ENCODE measurements at regions not wholly inside any gene's neighbourhood (a gene's known extent, or its start where the extent isn't known, plus 50 kb on each side); places are given as distances from the start of the nearest gene placed in this dataset.

GRCh38 chr2:198973181-198973580 lies 484.6 kb downstream of the SATB2 start:
- Mint-ChIP-seq H3K27me3 (no peaks in the 10 kb centered on the region), H3K27ac (no peak overlapping the region), H3K9me3 (peaks cover 4% of the 10 kb centered on the region), H3K36me3 (no peaks in the 10 kb centered on the region), H3K4me3 (no peak overlapping the region), H3K4me1 (no peaks in the 10 kb centered on the region)
- POLR2A ChIA-PET: no interaction called here
- ATAC-seq (ENCODE audit: low read depth) (no peak), DNase-seq (no peak)

- POLR2A ChIA-PET: no interaction called here
- Mint-ChIP-seq H3K4me3 (no peak overlapping the region), H3K27ac (no peak overlapping the region), H3K36me3 (no peaks in the 10 kb centered on the region), H3K9me3 (no peaks in the 10 kb centered on the region), H3K4me1 (no peaks in the 10 kb centered on the region), H3K27me3 (no peaks in the 10 kb centered on the region)
- DNase-seq: no peak
- ATAC-seq (ENCODE audit: low read depth): no peak
These were observed 489.2 kb downstream of the SATB2 start for GRCh38 chr2:198968545-198968944.

GRCh38 chr2:198966269-198966668 lies 491.5 kb downstream of the SATB2 start:
- H3K4me3 Mint-ChIP-seq: no peak overlapping the region
- H3K27me3 Mint-ChIP-seq: no peaks in the 10 kb centered on the region
- DNase-seq (no peak), ATAC-seq (ENCODE audit: low read depth) (no peak)
- H3K4me1 Mint-ChIP-seq: no peaks in the 10 kb centered on the region
- POLR2A ChIA-PET: no interaction called here
- no peaks in the 10 kb centered on the region for H3K36me3 Mint-ChIP-seq
- H3K27ac Mint-ChIP-seq: no peak overlapping the region
- H3K9me3 Mint-ChIP-seq: no peaks in the 10 kb centered on the region

GRCh38 chr2:198961547-198961946 lies 496.2 kb downstream of the SATB2 start:
- DNase-seq: no peak
- no peak for ATAC-seq (ENCODE audit: low read depth)
- Mint-ChIP-seq H3K27ac (no peak overlapping the region), H3K9me3 (no peaks in the 10 kb centered on the region), H3K4me1 (no peaks in the 10 kb centered on the region), H3K27me3 (no peaks in the 10 kb centered on the region), H3K4me3 (no peak overlapping the region), H3K36me3 (no peaks in the 10 kb centered on the region)
- POLR2A ChIA-PET: no interaction called here

- POLR2A ChIA-PET: no interaction called here
- no peaks in the 10 kb centered on the region for H3K27me3 Mint-ChIP-seq
- no peak overlapping the region for H3K4me3 Mint-ChIP-seq
- DNase-seq (no peak), ATAC-seq (ENCODE audit: low read depth) (no peak)
- no peak overlapping the region for H3K27ac Mint-ChIP-seq
- H3K36me3 Mint-ChIP-seq: no peaks in the 10 kb centered on the region
- H3K4me1 Mint-ChIP-seq: no peaks in the 10 kb centered on the region
- no peaks in the 10 kb centered on the region for H3K9me3 Mint-ChIP-seq
These were observed 500.6 kb downstream of the SATB2 start for GRCh38 chr2:198957181-198957580.

- Mint-ChIP-seq H3K27ac (no peak overlapping the region), H3K4me1 (no peaks in the 10 kb centered on the region), H3K36me3 (no peaks in the 10 kb centered on the region), H3K9me3 (no peaks in the 10 kb centered on the region), H3K27me3 (no peaks in the 10 kb centered on the region), H3K4me3 (no peak overlapping the region)
- DNase-seq (no peak), ATAC-seq (ENCODE audit: low read depth) (no peak)
- POLR2A ChIA-PET: no interaction called here
These were observed 504.4 kb downstream of the SATB2 start for GRCh38 chr2:198953328-198953727.

- no peak for ATAC-seq (ENCODE audit: low read depth)
- Mint-ChIP-seq H3K4me3 (no peak overlapping the region), H3K36me3 (no peaks in the 10 kb centered on the region), H3K4me1 (no peaks in the 10 kb centered on the region), H3K9me3 (no peaks in the 10 kb centered on the region), H3K27me3 (no peaks in the 10 kb centered on the region), H3K27ac (no peak overlapping the region)
- POLR2A ChIA-PET: no interaction called here
- no peak for DNase-seq
These were observed 506.9 kb downstream of the SATB2 start for GRCh38 chr2:198950803-198951202.

GRCh38 chr2:198945496-198945895 lies 512.2 kb downstream of the SATB2 start:
- H3K27me3 Mint-ChIP-seq: no peaks in the 10 kb centered on the region
- no peaks in the 10 kb centered on the region for H3K36me3 Mint-ChIP-seq
- no peak overlapping the region for H3K27ac Mint-ChIP-seq
- no peak for ATAC-seq (ENCODE audit: low read depth)
- POLR2A ChIA-PET: no interaction called here
- no peak for DNase-seq
- no peaks in the 10 kb centered on the region for H3K4me1 Mint-ChIP-seq
- no peaks in the 10 kb centered on the region for H3K9me3 Mint-ChIP-seq
- no peak overlapping the region for H3K4me3 Mint-ChIP-seq

- DNase-seq (no peak), ATAC-seq (ENCODE audit: low read depth) (no peak)
- H3K9me3 Mint-ChIP-seq: peaks cover 1% of the 10 kb centered on the region
- no peak overlapping the region for H3K4me3 Mint-ChIP-seq
- H3K36me3 Mint-ChIP-seq: no peaks in the 10 kb centered on the region
- no peaks in the 10 kb centered on the region for H3K4me1 Mint-ChIP-seq
- POLR2A ChIA-PET: no interaction called here
- no peak overlapping the region for H3K27ac Mint-ChIP-seq
- H3K27me3 Mint-ChIP-seq: peaks cover 2% of the 10 kb centered on the region
These were observed 527.6 kb downstream of the SATB2 start for GRCh38 chr2:198930170-198930569.

GRCh38 chr2:198928026-198928425 lies 529.7 kb downstream of the SATB2 start:
- H3K36me3 Mint-ChIP-seq: no peaks in the 10 kb centered on the region
- peaks cover 2% of the 10 kb centered on the region for H3K27me3 Mint-ChIP-seq
- H3K9me3 Mint-ChIP-seq: peaks cover 1% of the 10 kb centered on the region
- no peak overlapping the region for H3K27ac Mint-ChIP-seq
- ATAC-seq (ENCODE audit: low read depth) (no peak), DNase-seq (no peak)
- no peak overlapping the region for H3K4me3 Mint-ChIP-seq
- POLR2A ChIA-PET: no interaction called here
- no peaks in the 10 kb centered on the region for H3K4me1 Mint-ChIP-seq

- Mint-ChIP-seq H3K27me3 (no peaks in the 10 kb centered on the region), H3K4me3 (no peak overlapping the region), H3K36me3 (no peaks in the 10 kb centered on the region), H3K9me3 (no peaks in the 10 kb centered on the region), H3K4me1 (no peaks in the 10 kb centered on the region), H3K27ac (no peak overlapping the region)
- ATAC-seq (ENCODE audit: low read depth) (no peak), DNase-seq (no peak)
- POLR2A ChIA-PET: no interaction called here
These were observed 539.6 kb downstream of the SATB2 start for GRCh38 chr2:198917926-198918720.

- POLR2A ChIA-PET: no interaction called here
- H3K36me3 Mint-ChIP-seq: no peaks in the 10 kb centered on the region
- DNase-seq: no peak
- no peak for ATAC-seq (ENCODE audit: low read depth)
- no peaks in the 10 kb centered on the region for H3K27me3 Mint-ChIP-seq
- H3K4me1 Mint-ChIP-seq: no peaks in the 10 kb centered on the region
- no peak overlapping the region for H3K4me3 Mint-ChIP-seq
- H3K27ac Mint-ChIP-seq: no peak overlapping the region
- no peaks in the 10 kb centered on the region for H3K9me3 Mint-ChIP-seq
These were observed 540.5 kb downstream of the SATB2 start for GRCh38 chr2:198917275-198917674.

- ATAC-seq (ENCODE audit: low read depth): no peak
- Mint-ChIP-seq H3K9me3 (no peaks in the 10 kb centered on the region), H3K36me3 (no peaks in the 10 kb centered on the region), H3K27me3 (no peaks in the 10 kb centered on the region), H3K4me3 (no peak overlapping the region), H3K27ac (no peak overlapping the region), H3K4me1 (no peaks in the 10 kb centered on the region)
- no peak for DNase-seq
- POLR2A ChIA-PET: no interaction called here
These were observed 541.1 kb downstream of the SATB2 start for GRCh38 chr2:198916548-198917080.

- ATAC-seq (ENCODE audit: low read depth) (no peak), DNase-seq (no peak)
- H3K4me1 Mint-ChIP-seq: no peaks in the 10 kb centered on the region
- POLR2A ChIA-PET: no interaction called here
- no peak overlapping the region for H3K27ac Mint-ChIP-seq
- H3K36me3 Mint-ChIP-seq: no peaks in the 10 kb centered on the region
- no peak overlapping the region for H3K4me3 Mint-ChIP-seq
- no peaks in the 10 kb centered on the region for H3K27me3 Mint-ChIP-seq
- no peaks in the 10 kb centered on the region for H3K9me3 Mint-ChIP-seq
These were observed 544.2 kb downstream of the SATB2 start for GRCh38 chr2:198913394-198914152.

All from activated naive CD8-positive, alpha-beta T cell treated with anti-CD3 and anti-CD28 coated beads, Interleukin-2, amount 10 ng/mL, durations not matched to agents 7 days and 5 days (primary cell).